22Rv1 (cell line): ENCODE measurements at regions not wholly inside any gene's neighbourhood (a gene's known extent, or its start where the extent isn't known, plus 50 kb on each side); places are given as distances from the start of the nearest gene placed in this dataset.
A peak's percentile ranks its signal among the peaks of the same experiment; 100 is the strongest.

Source experiments
- CTCF ChIP-seq: fragments of 450-650 bp; IDR thresholded peaks from 2 replicates; pipeline ENCODE4 v1.5.1; 2017; ENCODE audit warnings: mild to moderate bottlenecking
- ZFX ChIP-seq: fragments of 450-650 bp; IDR thresholded peaks from 2 replicates; pipeline ENCODE4 v1.6.1; 2017; ENCODE audit warnings: antibody characterized with exemption, borderline replicate concordance

- peak; percentile 45 for TF ChIP-seq CTCF
- no peak for TF ChIP-seq ZFX
Measured at GRCh38 chr20:43840382-43841070, 74.1 kb upstream of the TOX2 start.
